Subcutaneous abdominal adipose tissue (tissue), 5 donors: ENCODE measurements at regions not wholly inside any gene's neighbourhood (a gene's known extent, or its start where the extent isn't known, plus 50 kb on each side); places are given as distances from the start of the nearest gene placed in this dataset.

ENCODE experiments used
- H3K27ac ChIP-seq: one replicate; pipeline ENCODE4 v1.7.0; 2013; ENCODE audit warnings: low read depth, mild to moderate bottlenecking, inconsistent platforms, low read length, moderate library complexity
- H3K27me3 ChIP-seq, 5 donors: one replicate each; pipeline ENCODE4 v1.7.0; 2013; ENCODE audit warnings: low read length in 5 of 5, inconsistent platforms in 1 of 5; ENCODE audit not compliant: control insufficient read depth in 5 of 5, insufficient read depth in 4 of 5
- H3K36me3 ChIP-seq, 5 donors: one replicate each; pipeline ENCODE4 v1.7.0; 2013; ENCODE audit warnings: low read length in 5 of 5; ENCODE audit not compliant: control insufficient read depth in 5 of 5, insufficient read depth in 5 of 5
- H3K4me1 ChIP-seq, 5 donors: one replicate each; pipeline ENCODE4 v1.7.0; 2013; ENCODE audit warnings: low read length in 5 of 5, mild to moderate bottlenecking in 3 of 5, moderate library complexity in 1 of 5; ENCODE audit not compliant: control insufficient read depth in 5 of 5, insufficient read depth in 5 of 5
- H3K4me3 ChIP-seq, 5 donors: one replicate each; pipeline ENCODE4 v1.7.0; 2013; ENCODE audit warnings: low read length in 5 of 5, low read depth in 1 of 5
- H3K9ac ChIP-seq, 5 donors: one replicate each; pipeline ENCODE4 v1.7.0; 2013; ENCODE audit warnings: low read length in 5 of 5, mild to moderate bottlenecking in 4 of 5, moderate library complexity in 3 of 5
- H3K9me3 ChIP-seq, 5 donors: one replicate each; pipeline ENCODE4 v1.7.0; 2013; ENCODE audit warnings: low read length in 5 of 5; ENCODE audit not compliant: control insufficient read depth in 5 of 5
- donor health status: healthy.
- donor health status: healthy.
- donor health status: healthy.
- donor health status: healthy.
- donor health status: healthy.

DNA sequence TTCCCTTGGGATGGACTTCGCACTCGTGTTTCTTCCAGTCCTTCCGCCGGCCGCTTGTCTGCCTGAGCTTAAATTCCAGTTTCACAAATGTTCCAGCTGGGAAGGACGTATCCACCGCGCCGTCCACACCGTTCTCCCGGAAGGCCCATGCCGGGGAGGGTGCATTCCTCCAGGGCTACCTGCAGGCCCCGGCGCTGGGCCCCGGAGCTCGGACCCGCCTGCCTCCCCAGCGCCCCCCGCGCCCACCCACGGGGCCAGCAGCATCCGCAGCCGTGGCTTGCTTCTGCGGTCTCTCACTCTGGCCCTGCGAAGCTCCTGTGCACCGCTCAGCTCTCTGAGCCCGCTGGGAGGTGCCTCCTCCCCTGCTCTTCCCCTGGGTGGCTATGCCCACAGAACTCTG, 2084.1 kb downstream of the TP53TG3F start:
- Histone ChIP-seq H3K36me3 (no peaks in the 10 kb centered on the region), H3K9ac (no peak overlapping the region), H3K4me3 (no peak overlapping the region), H3K9me3 (peaks cover 0 to 8% (median 2%) of the 10 kb centered on the region in 5 donors), H3K4me1 (no peaks in the 10 kb centered on the region), H3K27ac (no peak overlapping the region), H3K27me3 (no peaks in the 10 kb centered on the region)

GRCh38 chr16:35552763-35553162, 2093.4 kb downstream of the TP53TG3F start:
- H3K4me1 ChIP-seq = no peaks in the 10 kb centered on the region
- no peak overlapping the region for H3K27ac ChIP-seq
- peaks cover 0 to 13% (median 4%) of the 10 kb centered on the region in 5 donors for H3K9me3 ChIP-seq
- no peak overlapping the region for H3K4me3 ChIP-seq
- H3K9ac ChIP-seq = no peak overlapping the region
- H3K27me3 ChIP-seq = no peaks in the 10 kb centered on the region
- no peaks in the 10 kb centered on the region for H3K36me3 ChIP-seq

DNA sequence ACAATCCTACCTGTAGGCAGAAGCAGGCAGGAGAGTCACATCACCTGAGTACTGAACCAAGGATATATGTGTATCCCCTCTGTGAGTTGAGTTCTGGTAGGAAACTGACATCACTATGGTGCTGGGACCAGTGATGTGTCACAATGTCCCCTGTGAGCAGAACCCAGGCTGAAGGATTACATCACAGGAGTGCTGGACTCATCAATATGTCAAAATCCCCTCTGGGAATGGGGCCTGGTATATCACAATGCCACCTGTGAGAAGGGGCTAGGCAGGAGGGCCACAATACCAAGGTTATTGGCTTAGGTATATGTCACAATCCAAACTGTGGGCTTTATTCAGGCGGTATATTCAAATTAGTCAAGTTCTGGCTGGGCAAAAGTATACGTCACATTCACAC, 2098.3 kb downstream of the TP53TG3F start:
- H3K4me1 ChIP-seq = no peaks in the 10 kb centered on the region
- H3K27me3 ChIP-seq = no peaks in the 10 kb centered on the region
- no peak overlapping the region for H3K27ac ChIP-seq
- no peak overlapping the region for H3K9ac ChIP-seq
- no peak overlapping the region for H3K4me3 ChIP-seq
- H3K9me3 ChIP-seq = peaks cover 0 to 19% (median 4%) of the 10 kb centered on the region in 5 donors
- H3K36me3 ChIP-seq = no peaks in the 10 kb centered on the region

DNA sequence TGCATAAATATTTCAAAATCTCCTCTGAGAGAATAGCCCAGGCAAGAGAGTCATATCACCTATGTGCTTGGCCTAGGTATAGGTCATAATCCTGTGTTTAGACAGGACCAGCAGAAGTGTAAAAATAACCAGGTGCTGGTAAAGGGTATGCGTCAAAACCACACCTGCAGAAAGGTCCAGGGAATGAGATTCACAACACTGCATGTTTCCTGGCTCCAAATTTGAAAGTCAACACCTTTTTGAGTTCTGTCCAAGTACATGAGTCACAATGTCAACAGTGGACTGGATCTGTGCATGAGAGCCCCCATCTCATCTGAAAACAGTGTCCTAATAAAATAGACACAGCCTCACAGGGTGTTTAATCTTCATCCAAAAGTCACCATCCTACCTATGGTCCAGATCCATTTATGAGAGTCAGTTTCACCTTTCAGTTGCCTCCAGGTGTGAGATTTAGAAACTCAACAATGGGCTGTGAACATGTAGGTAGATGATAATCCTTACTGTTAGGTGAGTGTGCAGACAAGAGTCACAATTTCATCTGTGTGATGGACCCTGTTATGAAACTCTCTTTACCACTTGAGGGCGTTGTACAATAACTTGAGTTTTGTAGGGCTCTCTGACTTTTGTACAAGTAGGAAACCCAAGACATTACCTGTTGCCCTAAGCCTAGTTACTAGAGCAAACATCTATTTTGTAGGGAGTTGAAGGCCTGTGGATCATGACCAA, 2100.7 kb downstream of the TP53TG3F start:
- Histone ChIP-seq H3K4me3 (no peak overlapping the region), H3K27me3 (no peaks in the 10 kb centered on the region), H3K9me3 (peaks cover 0 to 21% (median 0%) of the 10 kb centered on the region in 5 donors), H3K36me3 (no peaks in the 10 kb centered on the region), H3K27ac (no peak overlapping the region), H3K4me1 (no peaks in the 10 kb centered on the region), H3K9ac (no peak overlapping the region)

DNA sequence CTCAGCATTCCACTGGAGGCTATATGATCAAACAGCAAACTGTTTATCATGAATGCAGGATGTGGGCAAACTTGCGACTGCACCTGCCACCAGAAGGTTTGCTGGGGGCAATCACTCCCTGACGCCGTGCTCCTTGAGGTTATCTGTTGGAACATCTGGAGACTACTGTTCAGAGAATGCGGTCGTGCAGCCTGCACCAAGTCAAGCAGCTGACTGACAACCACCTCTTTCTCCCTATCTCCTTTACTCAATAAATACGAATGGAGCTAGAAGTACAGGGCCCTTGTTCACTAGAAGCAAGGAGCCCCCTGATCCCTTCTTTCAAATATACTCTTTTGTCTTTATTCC, 2101.2 kb downstream of the TP53TG3F start:
- H3K36me3 ChIP-seq = no peaks in the 10 kb centered on the region
- H3K4me3 ChIP-seq = no peak overlapping the region
- H3K27ac ChIP-seq = no peak overlapping the region
- no peaks in the 10 kb centered on the region for H3K4me1 ChIP-seq
- no peak overlapping the region for H3K9ac ChIP-seq
- H3K27me3 ChIP-seq = no peaks in the 10 kb centered on the region
- H3K9me3 ChIP-seq = peaks cover 0 to 21% (median 0%) of the 10 kb centered on the region in 5 donors

DNA sequence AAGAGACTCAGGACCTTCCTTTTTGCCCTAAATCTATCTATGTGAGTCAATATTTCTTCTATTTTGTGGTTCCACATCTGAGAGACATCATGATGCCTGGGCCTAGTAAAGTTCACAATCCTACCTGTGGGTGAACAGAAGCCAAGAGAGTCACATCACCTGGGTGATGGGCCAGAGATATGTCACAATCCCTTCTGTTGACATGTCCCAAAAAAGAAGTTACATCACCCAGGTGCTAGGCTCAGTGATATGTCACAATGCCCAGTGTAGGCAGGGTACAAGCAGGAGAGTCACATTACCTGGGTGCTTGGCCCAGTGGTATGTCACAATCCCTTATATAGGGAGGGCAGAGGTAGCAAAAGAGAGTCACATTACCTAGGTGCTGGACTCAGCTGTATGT, 2101.9 kb downstream of the TP53TG3F start:
- peaks cover 0 to 16% (median 0%) of the 10 kb centered on the region in 5 donors for H3K9me3 ChIP-seq
- H3K4me3 ChIP-seq = no peak overlapping the region
- no peak overlapping the region for H3K27ac ChIP-seq
- no peak overlapping the region for H3K9ac ChIP-seq
- H3K27me3 ChIP-seq = no peaks in the 10 kb centered on the region
- H3K4me1 ChIP-seq = no peaks in the 10 kb centered on the region
- no peaks in the 10 kb centered on the region for H3K36me3 ChIP-seq

- peaks cover 0 to 10% (median 0%) of the 10 kb centered on the region in 5 donors for H3K9me3 ChIP-seq
- H3K9ac ChIP-seq = no peak overlapping the region
- H3K4me3 ChIP-seq = no peak overlapping the region
- H3K4me1 ChIP-seq = no peaks in the 10 kb centered on the region
- H3K27ac ChIP-seq = no peak overlapping the region
- H3K36me3 ChIP-seq = no peaks in the 10 kb centered on the region
- H3K27me3 ChIP-seq = no peaks in the 10 kb centered on the region
These were observed 2103.1 kb downstream of the TP53TG3F start for GRCh38 chr16:35562471-35562870.

DNA sequence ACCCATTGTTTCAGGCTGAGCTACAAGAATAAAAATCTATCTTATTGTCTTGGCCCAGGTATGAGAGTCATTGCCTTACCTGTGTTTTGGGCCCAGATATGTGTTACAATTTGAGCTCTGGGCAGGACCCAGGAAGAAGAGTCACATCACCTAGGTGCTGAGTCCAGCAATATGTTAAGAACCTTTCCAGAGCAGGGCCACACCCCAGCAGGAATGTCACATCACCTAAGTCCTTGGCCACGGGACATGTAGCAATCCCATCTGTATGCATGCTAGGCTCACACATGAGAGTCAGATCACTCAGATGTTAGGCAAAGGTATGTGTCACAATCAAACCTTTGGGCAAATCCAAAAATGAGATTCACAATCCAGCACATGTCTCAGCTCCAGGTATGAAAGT, 2103.5 kb downstream of the TP53TG3F start:
- H3K27me3 ChIP-seq = no peaks in the 10 kb centered on the region
- H3K4me3 ChIP-seq = no peak overlapping the region
- peaks cover 0 to 12% (median 0%) of the 10 kb centered on the region in 5 donors for H3K9me3 ChIP-seq
- H3K27ac ChIP-seq = no peak overlapping the region
- no peak overlapping the region for H3K9ac ChIP-seq
- H3K36me3 ChIP-seq = no peaks in the 10 kb centered on the region
- no peaks in the 10 kb centered on the region for H3K4me1 ChIP-seq

GRCh38 chr16:35564148-35564547, 2104.7 kb downstream of the TP53TG3F start:
- H3K4me1 ChIP-seq = no peaks in the 10 kb centered on the region
- H3K27ac ChIP-seq = no peak overlapping the region
- H3K36me3 ChIP-seq = no peaks in the 10 kb centered on the region
- peaks cover 0 to 15% (median 4%) of the 10 kb centered on the region in 5 donors for H3K9me3 ChIP-seq
- H3K9ac ChIP-seq = no peak overlapping the region
- H3K4me3 ChIP-seq = no peak overlapping the region
- H3K27me3 ChIP-seq = no peaks in the 10 kb centered on the region

- Histone ChIP-seq H3K27me3 (no peaks in the 10 kb centered on the region), H3K4me1 (no peaks in the 10 kb centered on the region), H3K9ac (no peak overlapping the region), H3K36me3 (no peaks in the 10 kb centered on the region), H3K27ac (no peak overlapping the region), H3K9me3 (peaks cover 0 to 22% (median 7%) of the 10 kb centered on the region in 5 donors), H3K4me3 (no peak overlapping the region)
These were observed 2105.5 kb downstream of the TP53TG3F start for GRCh38 chr16:35564889-35565288.
